ENCODE measurements at regions not wholly inside any gene's neighbourhood (a gene's known extent, or its start where the extent isn't known, plus 50 kb on each side); places are given as distances from the start of the nearest gene placed in this dataset.

DNA sequence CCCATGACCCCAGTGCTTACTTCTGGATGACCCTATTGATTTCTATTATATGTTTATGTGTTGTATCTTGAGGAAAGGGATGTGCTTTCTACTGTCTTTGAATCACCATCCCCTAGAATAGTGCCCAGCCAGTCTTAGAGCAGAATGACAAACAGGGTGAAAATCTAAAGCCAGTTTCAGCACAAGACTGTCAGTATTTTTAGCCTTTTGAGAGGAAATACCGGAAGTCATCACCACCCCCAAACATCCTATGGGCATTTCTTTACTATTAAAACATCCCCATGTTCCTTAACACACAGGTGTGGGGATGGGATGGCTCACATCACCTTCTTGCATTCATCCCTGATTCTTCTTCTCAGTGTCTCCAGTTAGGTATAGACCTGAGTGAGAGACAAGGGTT lies 52.1 kb upstream of the UBE2L5 start:
- BruUV-seq (replicated peaks), result no TSS peak
- Histone ChIP-seq H3K9me3 (no peaks in the 10 kb centered on the region), H3K27me3 (replicated peaks; ENCODE audit: control insufficient read depth, insufficient read depth, low read length) (no peaks in the 10 kb centered on the region), H3K4me1 (peaks cover 5% of the 10 kb centered on the region; the same call in 1 of the 2 replicates), H3K36me3 (ENCODE audit: control insufficient read depth, insufficient read depth, low read length) (no peaks in the 10 kb centered on the region), H3K4me3 (ENCODE audit: low read depth, low read length) (no peak overlapping the region)
- Mint-ChIP-seq H3K27me3 (ENCODE audit: insufficient read depth, unreplicated experiment) (no peaks in the 10 kb centered on the region), H3K36me3 (ENCODE audit: insufficient read depth, unreplicated experiment) (no peaks in the 10 kb centered on the region), H3K4me3 (ENCODE audit: unreplicated experiment) (no peak overlapping the region), H3K4me1 (ENCODE audit: low read depth, unreplicated experiment) (no peaks in the 10 kb centered on the region), H3K9me3 (ENCODE audit: unreplicated experiment) (no peaks in the 10 kb centered on the region), H3K27ac (ENCODE audit: unreplicated experiment) (no peak overlapping the region)
- no peak for DNase-seq
- intact Hi-C loops (cut with micrococcal nuclease; ENCODE audit: unreplicated experiment), result no loop called here
- ChIA-PET POLR2A (no interaction called here), CTCF (no interaction called here)
- TF ChIP-seq CTCF (IDR thresholded peaks at IDR 0.05; ENCODE audit: insufficient read depth in 1 of 2, low read depth in 1 of 2, low read length in 1 of 2, severe bottlenecking in 1 of 2, unreplicated experiment in 1 of 2), result no peak

DNA sequence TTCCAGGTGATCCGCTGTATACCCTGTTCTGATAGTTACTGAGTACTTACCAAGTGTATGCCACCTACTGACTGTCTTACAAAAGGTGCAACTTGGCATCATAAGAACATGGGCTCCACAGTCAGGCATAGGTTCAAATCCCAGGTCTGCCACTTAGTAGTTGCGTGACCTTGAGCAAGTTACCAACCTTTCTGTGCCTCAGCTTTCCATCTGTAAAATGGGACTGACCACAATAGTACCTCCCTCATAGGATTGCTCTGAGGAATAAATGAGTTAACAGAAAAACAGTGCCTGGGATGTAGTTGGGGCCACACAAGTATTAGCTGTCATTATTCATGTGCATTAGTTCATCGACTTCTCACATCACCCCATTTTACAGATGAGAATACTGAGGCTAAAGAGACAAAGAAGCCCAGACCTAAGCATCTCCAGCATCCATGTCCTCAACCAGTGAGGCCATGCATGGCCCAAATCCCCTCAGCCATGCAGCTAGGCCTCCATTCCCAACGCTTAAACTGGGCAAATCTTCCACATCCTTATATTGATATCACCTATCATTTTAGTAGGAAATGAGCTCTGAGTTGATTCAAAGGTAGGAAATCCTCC lies 51.3 kb upstream of the UBE2L5 start:
- Histone ChIP-seq H3K27me3 (replicated peaks; ENCODE audit: control insufficient read depth, insufficient read depth, low read length) (no peaks in the 10 kb centered on the region), H3K9me3 (no peaks in the 10 kb centered on the region), H3K4me3 (ENCODE audit: low read depth, low read length) (no peak overlapping the region), H3K4me1 (peaks cover 5% of the 10 kb centered on the region; the same call in 1 of the 2 replicates), H3K36me3 (ENCODE audit: control insufficient read depth, insufficient read depth, low read length) (no peaks in the 10 kb centered on the region)
- Mint-ChIP-seq H3K27ac (ENCODE audit: unreplicated experiment) (no peak overlapping the region), H3K36me3 (ENCODE audit: insufficient read depth, unreplicated experiment) (no peaks in the 10 kb centered on the region), H3K27me3 (ENCODE audit: insufficient read depth, unreplicated experiment) (no peaks in the 10 kb centered on the region), H3K9me3 (ENCODE audit: unreplicated experiment) (no peaks in the 10 kb centered on the region), H3K4me3 (ENCODE audit: unreplicated experiment) (no peak overlapping the region), H3K4me1 (ENCODE audit: low read depth, unreplicated experiment) (no peaks in the 10 kb centered on the region)
- intact Hi-C loops (cut with micrococcal nuclease; ENCODE audit: unreplicated experiment), result no loop called here
- DNase-seq, result no peak
- no peak for TF ChIP-seq CTCF (IDR thresholded peaks at IDR 0.05; ENCODE audit: insufficient read depth in 1 of 2, low read depth in 1 of 2, low read length in 1 of 2, severe bottlenecking in 1 of 2, unreplicated experiment in 1 of 2)
- POLR2A ChIA-PET, result no interaction called here
- no TSS peak for BruUV-seq (replicated peaks)
- CTCF ChIA-PET, result no interaction called here

- CTCF ChIA-PET, result interaction anchor here (1.0 kb wide), 1 partner anchor 9 kb away, joined by 4 read pairs; no protein-coding TSS in a partner anchor
- H3K9me3 Mint-ChIP-seq (ENCODE audit: unreplicated experiment), result no peaks in the 10 kb centered on the region
- peak overlapping the region; percentile 2 for H3K4me3 Mint-ChIP-seq (ENCODE audit: unreplicated experiment)
These were observed 50.5 kb upstream of the UBE2L5 start for GRCh38 chr13:30371649-30372265.

More at GRCh38 chr13:30371649-30372265, 50.5 kb upstream of the UBE2L5 start:
- intact Hi-C loops (cut with micrococcal nuclease; ENCODE audit: unreplicated experiment), result no loop called here
- Histone ChIP-seq H3K4me3 (ENCODE audit: low read depth, low read length) (no peak overlapping the region), H3K27me3 (replicated peaks; ENCODE audit: control insufficient read depth, insufficient read depth, low read length) (no peaks in the 10 kb centered on the region), H3K9me3 (no peaks in the 10 kb centered on the region), H3K36me3 (ENCODE audit: control insufficient read depth, insufficient read depth, low read length) (no peaks in the 10 kb centered on the region), H3K4me1 (peaks cover 5% of the 10 kb centered on the region; the same call in 1 of the 2 replicates)
- no peaks in the 10 kb centered on the region for H3K36me3 Mint-ChIP-seq (ENCODE audit: insufficient read depth, unreplicated experiment)
- POLR2A ChIA-PET, result no interaction called here
- BruUV-seq (replicated peaks), result no TSS peak
- H3K4me1 Mint-ChIP-seq (ENCODE audit: low read depth, unreplicated experiment), result no peaks in the 10 kb centered on the region
- peak in 1 of 2 experiments; percentile 8 for DNase-seq
- no peak for TF ChIP-seq CTCF (IDR thresholded peaks at IDR 0.05; ENCODE audit: insufficient read depth in 1 of 2, low read depth in 1 of 2, low read length in 1 of 2, severe bottlenecking in 1 of 2, unreplicated experiment in 1 of 2)
- no peaks in the 10 kb centered on the region for H3K27me3 Mint-ChIP-seq (ENCODE audit: insufficient read depth, unreplicated experiment)
- H3K27ac Mint-ChIP-seq (ENCODE audit: unreplicated experiment), result no peak overlapping the region
